Liver (tissue), 8 donors: ENCODE measurements at regions not wholly inside any gene's neighbourhood (a gene's known extent, or its start where the extent isn't known, plus 50 kb on each side); places are given as distances from the start of the nearest gene placed in this dataset.

Source experiments
- DNase-seq: peaks from one replicate; pipeline ENCODE4 v3.0.0-alpha.2; 2017; ENCODE audit warnings: low spot score
- H3K27ac ChIP-seq, 2 donors: one replicate each; pipeline ENCODE4 v1.7.0; 2013; ENCODE audit warnings: inconsistent platforms in 2 of 2, low read length in 2 of 2, control low read depth in 1 of 2, low read depth in 1 of 2, mild to moderate bottlenecking in 1 of 2
- H3K27me3 ChIP-seq, 4 donors: one replicate each; pipeline versions ENCODE4 v1.6.1 to v1.7.0; 2013; ENCODE audit warnings: low read length in 3 of 4, inconsistent platforms in 1 of 4, mild to moderate bottlenecking in 1 of 4, moderate library complexity in 1 of 4; ENCODE audit not compliant: control insufficient read depth in 4 of 4, insufficient read depth in 4 of 4
- H3K36me3 ChIP-seq, 4 donors: one replicate each; pipeline versions ENCODE4 v1.6.1 to v1.7.0; 2013; ENCODE audit warnings: low read length in 3 of 4, mild to moderate bottlenecking in 3 of 4, low read depth in 1 of 4, moderate library complexity in 1 of 4; ENCODE audit not compliant: control insufficient read depth in 4 of 4, insufficient read depth in 3 of 4
- H3K4me1 ChIP-seq, 4 donors: one replicate each; pipeline versions ENCODE4 v1.6.1 to v1.7.0; 2013; ENCODE audit warnings: low read length in 3 of 4, mild to moderate bottlenecking in 3 of 4, moderate library complexity in 1 of 4; ENCODE audit not compliant: control insufficient read depth in 4 of 4, insufficient read depth in 4 of 4
- H3K4me3 ChIP-seq, 3 donors: one replicate each; pipeline versions ENCODE4 v1.6.1 to v1.7.0; 2013; ENCODE audit warnings: low read length in 3 of 3, control low read depth in 1 of 3, low read depth in 1 of 3, mild to moderate bottlenecking in 1 of 3
- H3K9ac ChIP-seq, 2 donors: one replicate each; pipeline ENCODE4 v1.7.0; 2013; ENCODE audit warnings: low read length in 2 of 2, mild to moderate bottlenecking in 2 of 2, moderate library complexity in 2 of 2, control low read depth in 1 of 2, low read depth in 1 of 2
- H3K9me3 ChIP-seq, 4 donors: one replicate each; pipeline versions ENCODE4 v1.6.1 to v1.7.0; 2013; ENCODE audit warnings: low read length in 3 of 4; ENCODE audit not compliant: control insufficient read depth in 4 of 4
- EGR1 ChIP-seq, 2 donors: IDR thresholded peaks; 2 replicates each; pipeline ENCODE4 v1.6.1; 2016 to 2018; ENCODE audit warnings: antibody characterized with exemption in 2 of 2, low read depth in 2 of 2
- FOXA1 ChIP-seq: IDR thresholded peaks from 2 replicates; pipeline ENCODE4 v1.6.1; 2016; ENCODE audit warnings: antibody characterized with exemption
- FOXA2 ChIP-seq: IDR thresholded peaks from 2 replicates; pipeline ENCODE4 v1.6.1; 2016; ENCODE audit warnings: antibody characterized with exemption
- GABPA ChIP-seq, 2 donors: IDR thresholded peaks in 1 of 2; conservative IDR thresholded peaks in 1 of 2; 2 replicates each; pipeline ENCODE4 v1.6.1; 2016; ENCODE audit warnings: antibody characterized with exemption in 2 of 2, mild to moderate bottlenecking in 1 of 2, moderate library complexity in 1 of 2
- HNF4A ChIP-seq, 2 donors: conservative IDR thresholded peaks; 2 replicates each; pipeline ENCODE4 v1.6.1; 2016; ENCODE audit warnings: antibody characterized with exemption in 2 of 2, mild to moderate bottlenecking in 2 of 2
- HNF4G ChIP-seq: IDR thresholded peaks from 2 replicates; pipeline ENCODE4 v1.6.1; 2016; ENCODE audit warnings: antibody characterized with exemption
- JUND ChIP-seq, 2 donors: IDR thresholded peaks; 2 replicates each; pipeline ENCODE4 v1.6.1; 2016; ENCODE audit warnings: antibody characterized with exemption in 2 of 2
- RAD21 ChIP-seq, 2 donors: IDR thresholded peaks; 2 replicates each; pipeline ENCODE4 v1.6.1; 2016; ENCODE audit warnings: antibody characterized with exemption in 2 of 2, mild to moderate bottlenecking in 2 of 2
- RXRA ChIP-seq, 2 donors: IDR thresholded peaks; 2 replicates each; pipeline ENCODE4 v1.6.1; 2017 to 2018; ENCODE audit warnings: antibody characterized with exemption in 2 of 2, mild to moderate bottlenecking in 1 of 2
- TAF1 ChIP-seq: conservative IDR thresholded peaks from 2 replicates; pipeline ENCODE4 v1.6.1; 2016; ENCODE audit warnings: antibody characterized with exemption, mild to moderate bottlenecking
- YY1 ChIP-seq: IDR thresholded peaks from 2 replicates; pipeline ENCODE4 v1.6.1; 2016; ENCODE audit warnings: antibody characterized with exemption, mild to moderate bottlenecking
- ZBTB33 ChIP-seq: IDR thresholded peaks from 2 replicates; pipeline ENCODE4 v1.6.1; 2016; ENCODE audit warnings: antibody characterized with exemption
- WGBS: extraction: QIAGEN DNeasy Blood & Tissue Kit; methylation state at CpG from one replicate; pipeline ENCODE4 v1.1.7; 2013; 5-methylcytosine and 5-hydroxymethylcytosine counted together
- TF ChIP-seq, protein P1 (sequence below): IDR thresholded peaks from 2 replicates; pipeline ENCODE4 v1.6.1; 2016; ENCODE audit warnings: antibody characterized with exemption
- TF ChIP-seq, protein P2 (sequence below): IDR thresholded peaks from 2 replicates; pipeline ENCODE4 v1.6.1; 2016; ENCODE audit warnings: antibody characterized with exemption, mild to moderate bottlenecking
- TF ChIP-seq, protein P3 (sequence below): fragments of 150-350 bp; IDR thresholded peaks from 2 replicates; pipeline ENCODE4 v1.5.1; 2017; ENCODE audit warnings: improper control_type of control experiment, low read depth, low read length; ENCODE audit not compliant: missing input control
- donor health status: healthy.
- donor health status: healthy.
- donor health status: healthy.
- donor health status: healthy.
- donor health status: healthy.

- Histone ChIP-seq H3K36me3 (no peaks in the 10 kb centered on the region), H3K9ac (no peak overlapping the region), H3K27me3 (no peaks in the 10 kb centered on the region), H3K4me3 (no peak overlapping the region), H3K9me3 (no peaks in the 10 kb centered on the region), H3K4me1 (peaks cover 2 to 13% (median 6%) of the 10 kb centered on the region in 4 donors), H3K27ac (no peak overlapping the region)
- DNase-seq = no peak
- no peak for TF ChIP-seq HNF4G
- TF ChIP-seq TAF1 = no peak
- TF ChIP-seq, protein P1, sequence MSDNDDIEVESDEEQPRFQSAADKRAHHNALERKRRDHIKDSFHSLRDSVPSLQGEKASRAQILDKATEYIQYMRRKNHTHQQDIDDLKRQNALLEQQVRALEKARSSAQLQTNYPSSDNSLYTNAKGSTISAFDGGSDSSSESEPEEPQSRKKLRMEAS = no peak
- TF ChIP-seq, protein P2, sequence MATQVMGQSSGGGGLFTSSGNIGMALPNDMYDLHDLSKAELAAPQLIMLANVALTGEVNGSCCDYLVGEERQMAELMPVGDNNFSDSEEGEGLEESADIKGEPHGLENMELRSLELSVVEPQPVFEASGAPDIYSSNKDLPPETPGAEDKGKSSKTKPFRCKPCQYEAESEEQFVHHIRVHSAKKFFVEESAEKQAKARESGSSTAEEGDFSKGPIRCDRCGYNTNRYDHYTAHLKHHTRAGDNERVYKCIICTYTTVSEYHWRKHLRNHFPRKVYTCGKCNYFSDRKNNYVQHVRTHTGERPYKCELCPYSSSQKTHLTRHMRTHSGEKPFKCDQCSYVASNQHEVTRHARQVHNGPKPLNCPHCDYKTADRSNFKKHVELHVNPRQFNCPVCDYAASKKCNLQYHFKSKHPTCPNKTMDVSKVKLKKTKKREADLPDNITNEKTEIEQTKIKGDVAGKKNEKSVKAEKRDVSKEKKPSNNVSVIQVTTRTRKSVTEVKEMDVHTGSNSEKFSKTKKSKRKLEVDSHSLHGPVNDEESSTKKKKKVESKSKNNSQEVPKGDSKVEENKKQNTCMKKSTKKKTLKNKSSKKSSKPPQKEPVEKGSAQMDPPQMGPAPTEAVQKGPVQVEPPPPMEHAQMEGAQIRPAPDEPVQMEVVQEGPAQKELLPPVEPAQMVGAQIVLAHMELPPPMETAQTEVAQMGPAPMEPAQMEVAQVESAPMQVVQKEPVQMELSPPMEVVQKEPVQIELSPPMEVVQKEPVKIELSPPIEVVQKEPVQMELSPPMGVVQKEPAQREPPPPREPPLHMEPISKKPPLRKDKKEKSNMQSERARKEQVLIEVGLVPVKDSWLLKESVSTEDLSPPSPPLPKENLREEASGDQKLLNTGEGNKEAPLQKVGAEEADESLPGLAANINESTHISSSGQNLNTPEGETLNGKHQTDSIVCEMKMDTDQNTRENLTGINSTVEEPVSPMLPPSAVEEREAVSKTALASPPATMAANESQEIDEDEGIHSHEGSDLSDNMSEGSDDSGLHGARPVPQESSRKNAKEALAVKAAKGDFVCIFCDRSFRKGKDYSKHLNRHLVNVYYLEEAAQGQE = no peak
- no peak for TF ChIP-seq FOXA2
- TF ChIP-seq FOXA1 = no peak
- TF ChIP-seq, protein P3, sequence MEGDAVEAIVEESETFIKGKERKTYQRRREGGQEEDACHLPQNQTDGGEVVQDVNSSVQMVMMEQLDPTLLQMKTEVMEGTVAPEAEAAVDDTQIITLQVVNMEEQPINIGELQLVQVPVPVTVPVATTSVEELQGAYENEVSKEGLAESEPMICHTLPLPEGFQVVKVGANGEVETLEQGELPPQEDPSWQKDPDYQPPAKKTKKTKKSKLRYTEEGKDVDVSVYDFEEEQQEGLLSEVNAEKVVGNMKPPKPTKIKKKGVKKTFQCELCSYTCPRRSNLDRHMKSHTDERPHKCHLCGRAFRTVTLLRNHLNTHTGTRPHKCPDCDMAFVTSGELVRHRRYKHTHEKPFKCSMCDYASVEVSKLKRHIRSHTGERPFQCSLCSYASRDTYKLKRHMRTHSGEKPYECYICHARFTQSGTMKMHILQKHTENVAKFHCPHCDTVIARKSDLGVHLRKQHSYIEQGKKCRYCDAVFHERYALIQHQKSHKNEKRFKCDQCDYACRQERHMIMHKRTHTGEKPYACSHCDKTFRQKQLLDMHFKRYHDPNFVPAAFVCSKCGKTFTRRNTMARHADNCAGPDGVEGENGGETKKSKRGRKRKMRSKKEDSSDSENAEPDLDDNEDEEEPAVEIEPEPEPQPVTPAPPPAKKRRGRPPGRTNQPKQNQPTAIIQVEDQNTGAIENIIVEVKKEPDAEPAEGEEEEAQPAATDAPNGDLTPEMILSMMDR = no peak
- no peak for TF ChIP-seq RXRA (IDR thresholded peaks at IDR 0.05)
- TF ChIP-seq RAD21 (IDR thresholded peaks at IDR 0.05) = no peak
- no peak for TF ChIP-seq GABPA (IDR thresholded peaks at IDR 0.05 in 1 of 2, conservative IDR thresholded peaks at IDR 0.05 in 1 of 2)
- no peak for TF ChIP-seq YY1
- no peak for TF ChIP-seq EGR1 (IDR thresholded peaks at IDR 0.05; ENCODE audit: low read depth in 2 of 2)
- no peak for TF ChIP-seq JUND (IDR thresholded peaks at IDR 0.05)
- TF ChIP-seq ZBTB33 = no peak
- no peak for TF ChIP-seq HNF4A (conservative IDR thresholded peaks at IDR 0.05)
- WGBS = 45% methylated on average over 1 of the region's 1 CpG
Measured at GRCh38 chr1:213690341-213690917, 297.3 kb upstream of the PROX1 start.

DNA sequence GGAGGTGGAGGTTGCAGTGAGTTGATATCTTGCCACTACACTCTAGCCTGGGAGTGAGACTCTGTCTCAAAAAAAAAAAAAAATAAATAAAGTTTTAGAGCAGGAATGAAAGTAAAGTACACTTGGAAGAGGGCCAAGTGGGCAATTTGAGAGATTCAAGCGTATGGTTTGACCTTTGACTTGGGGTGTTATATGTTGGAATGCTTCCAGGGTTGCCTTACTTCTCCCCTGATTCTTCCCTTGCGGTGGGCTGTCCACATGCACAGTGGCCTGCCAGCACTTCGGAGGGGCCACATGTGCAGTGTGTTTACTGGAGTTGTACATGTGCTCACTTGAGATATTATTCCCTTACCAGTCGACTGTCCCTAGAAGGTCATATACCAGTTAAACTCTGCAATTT, 295.5 kb upstream of the PROX1 start:
- Histone ChIP-seq H3K9ac (no peak overlapping the region), H3K27ac (no peak overlapping the region), H3K9me3 (no peaks in the 10 kb centered on the region), H3K27me3 (no peaks in the 10 kb centered on the region), H3K36me3 (no peaks in the 10 kb centered on the region), H3K4me1 (peaks cover 1 to 9% (median 3%) of the 10 kb centered on the region in 4 donors), H3K4me3 (no peak overlapping the region)
- DNase-seq = no peak
- TF ChIP-seq, protein P2 = no peak
- peak; percentile 23 to 53 for TF ChIP-seq HNF4A (conservative IDR thresholded peaks at IDR 0.05)
- WGBS = 52% methylated on average over 4 of the region's 4 CpGs
